Mucosa of rectum (tissue), 2 donors: ENCODE measurements at regions not wholly inside any gene's neighbourhood (a gene's known extent, or its start where the extent isn't known, plus 50 kb on each side); places are given as distances from the start of the nearest gene placed in this dataset.

Experiments used
- H3K27ac ChIP-seq, 2 donors: one replicate each; pipeline ENCODE4 v1.7.0; 2013; ENCODE audit warnings: inconsistent platforms in 2 of 2, low read depth in 2 of 2, low read length in 2 of 2
- H3K27me3 ChIP-seq, 2 donors: one replicate each; pipeline ENCODE4 v1.7.0; 2013; ENCODE audit warnings: low read length in 2 of 2; ENCODE audit not compliant: control insufficient read depth in 2 of 2, insufficient read depth in 2 of 2
- H3K36me3 ChIP-seq, 2 donors: one replicate each; pipeline ENCODE4 v1.7.0; 2013; ENCODE audit warnings: low read length in 2 of 2; ENCODE audit not compliant: control insufficient read depth in 2 of 2, insufficient read depth in 2 of 2
- H3K4me1 ChIP-seq, 2 donors: one replicate each; pipeline ENCODE4 v1.7.0; 2013; ENCODE audit warnings: low read length in 2 of 2, mild to moderate bottlenecking in 1 of 2; ENCODE audit not compliant: control insufficient read depth in 2 of 2, insufficient read depth in 2 of 2
- H3K4me3 ChIP-seq, 2 donors: one replicate each; pipeline ENCODE4 v1.7.0; 2013; ENCODE audit warnings: low read length in 2 of 2
- H3K9ac ChIP-seq, 2 donors: one replicate each; pipeline ENCODE4 v1.7.0; 2013; ENCODE audit warnings: low read length in 2 of 2, low read depth in 1 of 2, mild to moderate bottlenecking in 1 of 2
- H3K9me3 ChIP-seq, 2 donors: one replicate each; pipeline ENCODE4 v1.7.0; 2013; ENCODE audit warnings: low read length in 2 of 2; ENCODE audit not compliant: control insufficient read depth in 2 of 2
- donor health status: healthy.
- donor health status: Normal muscosa, but diverticular disease.

DNA sequence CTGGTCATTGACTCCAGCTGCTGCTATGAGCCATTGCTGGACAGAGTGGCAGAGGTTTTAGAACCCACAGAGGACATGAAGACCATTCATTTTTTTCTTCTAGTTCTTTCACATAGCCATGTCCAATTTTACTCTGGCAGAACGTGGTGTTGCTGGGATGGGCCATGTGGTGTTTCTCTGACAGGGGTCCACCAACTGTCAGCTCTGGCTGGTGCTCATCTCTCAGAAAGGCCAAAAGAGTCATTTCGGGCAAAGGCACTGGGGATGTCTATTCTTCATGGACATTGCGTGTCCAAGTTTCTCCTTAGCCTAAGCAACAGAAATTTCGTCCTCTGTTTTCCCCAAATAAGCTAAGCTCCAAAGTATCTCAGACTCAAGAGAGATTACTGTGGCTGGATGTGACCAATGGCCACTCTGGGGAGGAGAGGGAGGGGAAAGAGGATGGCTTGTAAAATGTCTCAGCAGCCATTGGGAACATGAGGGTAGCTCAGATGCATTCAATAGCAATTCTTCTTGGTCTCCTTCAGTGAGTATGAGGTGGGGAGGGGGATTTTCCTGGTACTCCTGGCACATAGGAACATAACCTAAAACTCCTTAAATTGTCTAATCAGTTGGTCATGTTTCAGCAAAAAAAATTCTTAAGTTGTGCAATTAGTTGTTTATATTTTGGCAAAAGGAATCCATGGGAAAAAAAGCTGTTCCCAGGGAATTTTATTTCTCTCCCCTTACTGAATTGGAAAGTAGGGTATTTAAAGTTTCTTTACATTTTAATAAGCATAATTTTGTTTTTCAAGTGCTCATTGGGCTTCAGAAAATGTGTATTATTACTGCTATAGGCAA is 131.6 kb upstream of the MITF start:
- H3K36me3 ChIP-seq = no peaks in the 10 kb centered on the region
- no peak overlapping the region for H3K27ac ChIP-seq
- no peaks in the 10 kb centered on the region for H3K4me1 ChIP-seq
- H3K9ac ChIP-seq = no peak overlapping the region
- no peaks in the 10 kb centered on the region for H3K9me3 ChIP-seq
- H3K4me3 ChIP-seq = no peak overlapping the region
- no peaks in the 10 kb centered on the region for H3K27me3 ChIP-seq

DNA sequence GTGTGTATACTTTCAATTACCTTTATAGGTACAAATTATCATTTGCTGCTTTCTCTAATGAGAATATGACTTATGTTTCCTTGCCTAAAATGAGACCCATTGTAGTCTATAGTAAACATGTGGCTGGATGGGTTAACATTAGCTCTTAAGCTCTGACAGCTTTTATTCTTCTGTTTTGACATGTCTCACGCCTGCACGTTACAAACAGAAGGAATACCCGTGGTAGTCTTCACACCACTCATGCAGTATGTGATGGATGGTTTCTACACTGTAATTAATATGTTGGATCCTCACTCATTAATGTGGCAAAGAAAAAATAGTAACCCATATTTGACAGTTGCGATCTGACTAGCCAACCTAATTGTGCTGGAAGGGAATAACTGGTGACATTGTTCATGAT is 133.4 kb upstream of the MITF start:
- H3K4me3 ChIP-seq = no peak overlapping the region
- H3K27me3 ChIP-seq = no peaks in the 10 kb centered on the region
- no peaks in the 10 kb centered on the region for H3K9me3 ChIP-seq
- H3K4me1 ChIP-seq = no peaks in the 10 kb centered on the region
- H3K27ac ChIP-seq = no peak overlapping the region
- H3K9ac ChIP-seq = no peak overlapping the region
- no peaks in the 10 kb centered on the region for H3K36me3 ChIP-seq

DNA sequence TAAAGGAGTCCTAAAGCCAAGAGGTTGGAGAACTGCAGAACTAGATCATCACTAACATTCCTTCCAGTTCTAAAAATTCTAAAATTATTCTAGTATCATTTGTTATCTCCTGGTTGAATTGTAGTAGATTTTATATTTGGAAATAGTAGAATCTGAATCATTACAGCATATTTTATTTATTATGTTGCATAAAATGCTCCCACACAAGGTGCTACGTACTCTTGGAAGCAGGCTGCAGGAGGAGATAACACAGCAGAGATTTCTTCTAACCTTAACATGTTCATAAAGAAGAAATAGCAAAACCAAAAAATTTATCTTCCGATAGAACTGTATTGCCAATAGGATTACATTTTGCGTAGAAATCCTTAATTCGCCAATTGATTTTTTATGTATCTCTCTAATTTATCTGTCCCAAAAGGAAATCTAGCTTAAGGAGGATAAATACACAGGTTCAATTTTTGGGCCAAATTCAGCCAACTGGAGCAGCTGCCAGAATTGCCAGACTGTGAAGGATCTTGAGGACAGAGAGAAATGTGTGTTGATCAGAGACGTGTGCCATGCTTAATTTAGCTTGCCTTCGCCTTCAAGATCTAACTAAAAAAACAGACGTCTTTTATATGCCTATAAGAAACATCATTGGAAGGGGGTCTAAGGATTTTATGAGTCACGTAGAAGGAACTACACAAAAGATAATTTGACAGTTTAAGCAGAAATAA is 134.4 kb upstream of the MITF start:
- Histone ChIP-seq H3K9ac (no peak overlapping the region), H3K27ac (no peak overlapping the region), H3K9me3 (no peaks in the 10 kb centered on the region), H3K4me1 (no peaks in the 10 kb centered on the region), H3K27me3 (no peaks in the 10 kb centered on the region), H3K4me3 (no peak overlapping the region), H3K36me3 (no peaks in the 10 kb centered on the region)

DNA sequence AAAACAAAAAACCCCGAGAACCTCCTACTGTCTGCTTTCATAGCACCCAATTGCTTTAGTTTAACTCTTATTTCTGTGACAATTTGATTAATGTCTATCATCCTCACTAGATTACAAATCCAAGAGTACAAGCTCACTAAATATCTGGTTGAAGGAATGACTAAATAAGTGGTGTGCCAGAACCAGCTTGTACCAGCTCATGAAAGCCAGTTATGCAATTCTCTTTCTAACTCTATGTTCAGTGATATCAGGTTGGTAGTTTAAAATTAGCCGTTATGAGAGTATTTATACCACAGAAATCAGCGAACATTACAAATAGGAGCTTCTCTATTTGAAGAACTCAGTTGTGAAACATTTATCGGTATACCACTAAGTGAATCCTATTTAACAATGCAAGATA is 137.2 kb upstream of the MITF start:
- Histone ChIP-seq H3K27ac (no peak overlapping the region), H3K27me3 (no peaks in the 10 kb centered on the region), H3K9me3 (no peaks in the 10 kb centered on the region), H3K36me3 (no peaks in the 10 kb centered on the region), H3K4me3 (no peak overlapping the region), H3K4me1 (no peaks in the 10 kb centered on the region), H3K9ac (no peak overlapping the region)

DNA sequence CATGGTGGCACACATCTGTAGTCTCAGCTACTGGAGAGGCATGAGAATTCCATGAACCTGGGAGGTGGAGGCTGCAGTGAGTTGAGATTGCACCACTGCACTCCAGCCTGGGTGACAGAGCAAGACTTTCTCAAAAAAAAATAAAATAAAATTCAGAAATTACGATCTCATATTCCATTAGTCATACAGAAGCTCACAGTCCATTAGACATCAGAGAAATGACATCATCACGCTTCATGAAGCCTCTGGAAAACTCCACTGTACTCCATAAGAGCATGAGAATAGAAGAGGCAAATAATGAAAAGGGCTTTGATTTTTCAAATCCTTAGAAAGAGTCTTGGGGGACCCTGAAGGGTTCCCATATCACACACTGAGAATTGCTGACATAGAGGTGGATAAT is 145.0 kb upstream of the MITF start:
- Histone ChIP-seq H3K27me3 (no peaks in the 10 kb centered on the region), H3K9ac (no peak overlapping the region), H3K9me3 (no peaks in the 10 kb centered on the region), H3K4me3 (no peak overlapping the region), H3K4me1 (no peaks in the 10 kb centered on the region), H3K27ac (no peak overlapping the region), H3K36me3 (no peaks in the 10 kb centered on the region)

DNA sequence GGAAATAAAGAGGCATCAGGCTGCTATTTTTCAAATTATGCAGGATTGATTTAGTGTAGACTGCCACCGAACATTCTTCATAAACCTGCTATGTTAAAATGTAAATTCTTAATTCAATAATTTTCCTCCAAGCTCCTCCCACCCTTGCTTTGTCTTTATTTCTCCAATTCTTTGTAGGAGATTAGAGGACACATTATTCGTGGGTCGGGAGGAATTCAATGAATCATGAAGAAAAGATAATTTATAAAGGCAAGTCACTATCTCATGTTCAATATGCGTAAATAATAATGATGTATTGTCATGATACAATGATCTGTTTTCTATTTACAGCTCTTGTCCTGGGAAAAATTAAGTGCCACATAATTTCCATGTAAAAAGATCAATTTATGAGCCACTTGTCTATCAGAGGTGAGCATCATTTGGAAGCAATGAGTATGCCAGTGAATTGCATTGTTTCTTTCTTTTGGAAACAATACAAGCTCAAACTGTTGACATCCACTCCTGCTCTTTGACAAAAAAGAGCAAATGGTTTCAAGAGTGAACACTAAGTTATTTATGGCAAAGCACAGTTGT is 148.0 kb upstream of the MITF start:
- no peak overlapping the region for H3K9ac ChIP-seq
- H3K36me3 ChIP-seq = no peaks in the 10 kb centered on the region
- H3K9me3 ChIP-seq = no peaks in the 10 kb centered on the region
- no peak overlapping the region for H3K4me3 ChIP-seq
- no peaks in the 10 kb centered on the region for H3K4me1 ChIP-seq
- no peaks in the 10 kb centered on the region for H3K27me3 ChIP-seq
- no peak overlapping the region for H3K27ac ChIP-seq

DNA sequence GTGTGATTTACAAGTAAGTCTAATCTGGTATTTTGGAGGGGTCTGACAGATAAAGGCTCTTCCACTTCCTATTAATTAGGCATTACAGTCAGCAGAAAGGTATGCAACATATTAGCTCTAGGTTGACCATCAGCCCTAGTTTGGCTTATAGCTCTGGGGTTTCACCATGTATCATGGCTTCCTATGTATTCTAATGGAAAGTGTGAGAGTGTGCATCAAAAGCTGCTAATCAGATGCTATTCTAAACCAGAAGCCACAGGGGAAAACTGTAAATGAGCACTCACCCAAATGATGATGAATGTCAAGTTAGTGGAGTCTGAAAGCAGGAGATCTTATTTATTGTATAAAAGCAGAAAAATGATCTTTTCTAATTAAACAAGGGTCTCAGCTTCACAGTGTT is 149.2 kb upstream of the MITF start:
- no peaks in the 10 kb centered on the region for H3K36me3 ChIP-seq
- H3K4me1 ChIP-seq = no peaks in the 10 kb centered on the region
- H3K27ac ChIP-seq = no peak overlapping the region
- H3K9me3 ChIP-seq = no peaks in the 10 kb centered on the region
- no peak overlapping the region for H3K4me3 ChIP-seq
- H3K9ac ChIP-seq = no peak overlapping the region
- no peaks in the 10 kb centered on the region for H3K27me3 ChIP-seq

DNA sequence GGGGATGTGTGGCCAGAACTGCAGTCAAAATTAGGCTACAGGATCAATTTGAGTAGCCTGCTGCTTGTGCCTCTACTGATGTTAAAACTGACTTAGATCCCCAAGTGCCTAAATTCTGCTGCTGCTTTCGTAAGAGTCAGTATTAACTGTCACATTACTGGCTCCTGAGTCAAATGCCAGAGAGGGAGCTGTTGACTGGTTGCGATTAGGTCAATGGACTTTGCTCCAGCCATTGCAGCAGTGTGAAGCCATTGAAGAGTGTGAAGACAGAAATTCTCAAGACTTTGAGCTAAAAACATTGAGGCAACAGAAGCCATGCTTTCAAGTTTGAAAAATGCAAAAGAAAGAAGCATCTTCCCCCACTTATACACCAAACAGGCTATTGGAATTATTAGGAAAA is 151.1 kb upstream of the MITF start:
- no peak overlapping the region for H3K9ac ChIP-seq
- no peaks in the 10 kb centered on the region for H3K36me3 ChIP-seq
- no peaks in the 10 kb centered on the region for H3K9me3 ChIP-seq
- no peak overlapping the region for H3K27ac ChIP-seq
- H3K27me3 ChIP-seq = no peaks in the 10 kb centered on the region
- no peaks in the 10 kb centered on the region for H3K4me1 ChIP-seq
- H3K4me3 ChIP-seq = no peak overlapping the region

DNA sequence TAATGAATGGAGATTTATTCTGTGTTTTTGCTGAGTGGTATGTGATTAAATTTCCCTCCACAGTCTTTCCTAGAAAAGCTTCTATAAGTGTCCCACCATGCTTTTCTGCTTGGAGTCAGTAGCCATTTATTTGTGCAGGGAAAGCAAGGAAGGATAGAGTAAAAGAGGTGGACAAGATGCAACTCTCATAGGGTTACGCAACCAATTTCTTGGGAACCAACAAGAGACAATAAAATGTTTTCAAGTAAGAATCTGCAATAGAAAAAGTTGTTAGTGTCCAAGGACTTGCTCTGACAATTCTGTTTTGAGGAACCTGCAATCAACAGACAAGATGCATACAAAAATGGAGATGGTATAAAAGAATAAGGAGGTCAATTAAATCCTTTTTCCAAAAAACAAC is 153.8 kb upstream of the MITF start:
- Histone ChIP-seq H3K27ac (no peak overlapping the region), H3K4me3 (no peak overlapping the region), H3K9me3 (no peaks in the 10 kb centered on the region), H3K27me3 (no peaks in the 10 kb centered on the region), H3K36me3 (no peaks in the 10 kb centered on the region), H3K4me1 (no peaks in the 10 kb centered on the region), H3K9ac (no peak overlapping the region)

DNA sequence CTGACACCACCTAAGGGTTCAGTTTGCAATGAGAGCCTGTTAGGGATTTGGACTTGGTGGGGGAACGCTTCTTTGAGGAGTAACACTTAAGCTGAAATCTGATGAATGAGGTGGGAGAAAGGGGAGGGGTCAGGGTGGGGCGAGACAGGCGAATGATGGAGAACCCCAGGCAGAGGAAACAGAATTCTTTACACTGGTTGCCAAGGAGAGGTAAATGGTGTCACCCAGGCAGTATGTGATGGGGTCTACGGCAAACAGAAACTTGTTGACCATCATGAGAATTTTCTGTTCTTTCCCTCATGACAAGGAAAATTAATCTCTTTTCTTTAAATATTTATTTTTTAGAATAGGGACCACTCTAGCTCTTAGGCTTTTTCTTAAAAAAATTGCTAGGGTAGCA is 157.2 kb upstream of the MITF start:
- no peaks in the 10 kb centered on the region for H3K9me3 ChIP-seq
- no peaks in the 10 kb centered on the region for H3K27me3 ChIP-seq
- no peak overlapping the region for H3K27ac ChIP-seq
- H3K9ac ChIP-seq = no peak overlapping the region
- no peak overlapping the region for H3K4me3 ChIP-seq
- no peaks in the 10 kb centered on the region for H3K36me3 ChIP-seq
- no peaks in the 10 kb centered on the region for H3K4me1 ChIP-seq
